GM18520 (cell line): ENCODE measurements at regions not wholly inside any gene's neighbourhood (a gene's known extent, or its start where the extent isn't known, plus 50 kb on each side); places are given as distances from the start of the nearest gene placed in this dataset.

Experiments used
- ATAC-seq: cut with Tn5 transposase; IDR thresholded peaks from one replicate; pipeline ENCODE4 v1.9.1; 2021; ENCODE audit not compliant: unreplicated experiment

- no peak for ATAC-seq
Observed at GRCh38 chr9:108526518-108526917, 329.3 kb downstream of the ACTL7B start.

- ATAC-seq = no peak
Observed at GRCh38 chr9:108525186-108525585, 330.6 kb downstream of the ACTL7B start.

GRCh38 chr9:108521063-108521590 is 334.7 kb downstream of the ACTL7B start:
- ATAC-seq = no peak

GRCh38 chr9:108519437-108519836 is 336.3 kb downstream of the ACTL7B start:
- ATAC-seq = no peak

GRCh38 chr9:108517651-108518365 is 338.0 kb downstream of the ACTL7B start:
- ATAC-seq = no peak

- no peak for ATAC-seq
Observed at GRCh38 chr9:108516391-108516790, 339.4 kb downstream of the ACTL7B start.

- ATAC-seq = no peak
Observed at GRCh38 chr9:108515856-108516255, 339.9 kb downstream of the ACTL7B start.

GRCh38 chr9:108512426-108513173 is 343.2 kb downstream of the ACTL7B start:
- ATAC-seq = no peak

- no peak for ATAC-seq
Observed at GRCh38 chr9:108511307-108511706, 344.5 kb downstream of the ACTL7B start.

GRCh38 chr9:108496846-108497245 is 358.9 kb downstream of the ACTL7B start:
- no peak for ATAC-seq

GRCh38 chr9:108489567-108489966 is 366.2 kb downstream of the ACTL7B start:
- ATAC-seq = no peak

GRCh38 chr9:108486831-108487230 is 369.0 kb downstream of the ACTL7B start:
- no peak for ATAC-seq

GRCh38 chr9:108484468-108484867 is 371.3 kb downstream of the ACTL7B start:
- no peak for ATAC-seq

GRCh38 chr9:108483676-108484075 is 372.1 kb downstream of the ACTL7B start:
- no peak for ATAC-seq

GRCh38 chr9:108479989-108480652 is 375.7 kb downstream of the ACTL7B start:
- ATAC-seq = no peak

- ATAC-seq = peak; percentile 70
Observed at GRCh38 chr9:108478431-108479332, 377.1 kb downstream of the ACTL7B start.

GRCh38 chr9:108477529-108478006 is 378.2 kb downstream of the ACTL7B start:
- no peak for ATAC-seq

- ATAC-seq = no peak
Observed at GRCh38 chr9:108476574-108476973, 379.2 kb downstream of the ACTL7B start.

- ATAC-seq = no peak
Observed at GRCh38 chr9:108475813-108476212, 380.0 kb downstream of the ACTL7B start.

GRCh38 chr9:108474356-108474755 is 381.4 kb downstream of the ACTL7B start:
- no peak for ATAC-seq
